Endometrial microvascular endothelial cells (primary cell): ENCODE measurements at regions not wholly inside any gene's neighbourhood (a gene's known extent, or its start where the extent isn't known, plus 50 kb on each side); places are given as distances from the start of the nearest gene placed in this dataset.
"Not testable (repeated sequence)": the region's sequence is repeated elsewhere in the genome, so short reads cannot be mapped to it uniquely, and the experiment has no call there.

Experiments used
- in situ Hi-C: cut with HindIII; loops from 2 replicates; pipeline ENCODE4 v1.10.0; 2017; ENCODE audit warnings: low sequenced_read_pairs, low pct_unique_long_range_greater_than_20kb; ENCODE audit errors: inconsistent ontology term

GRCh38 chr7:106713452-106713851, 52.5 kb upstream of the CCDC71L start:
- in situ Hi-C loops = not testable (repeated sequence)

GRCh38 chr7:106714590-106715442, 53.9 kb upstream of the CCDC71L start:
- in situ Hi-C loops = not testable (repeated sequence)

GRCh38 chr7:106715730-106716129, 54.8 kb upstream of the CCDC71L start:
- in situ Hi-C loops = no loop called here

- in situ Hi-C loops = no loop called here
Observed at GRCh38 chr7:106717254-106717954, 56.4 kb upstream of the CCDC71L start.

GRCh38 chr7:106717955-106718871, 57.3 kb upstream of the CCDC71L start:
- in situ Hi-C loops = no loop called here

- in situ Hi-C loops = no loop called here
Observed at GRCh38 chr7:106720641-106721040, 59.7 kb upstream of the CCDC71L start.

GRCh38 chr7:106721816-106722785, 61.1 kb upstream of the CCDC71L start:
- in situ Hi-C loops = no loop called here

- in situ Hi-C loops = no loop called here
Observed at GRCh38 chr7:106723398-106723797, 62.4 kb upstream of the CCDC71L start.

GRCh38 chr7:106729720-106730385, 68.9 kb upstream of the CCDC71L start:
- in situ Hi-C loops = no loop called here

GRCh38 chr7:106731187-106731586, 70.2 kb upstream of the CCDC71L start:
- in situ Hi-C loops = no loop called here

- in situ Hi-C loops = no loop called here
Observed at GRCh38 chr7:106731646-106732444, 70.9 kb upstream of the CCDC71L start.

GRCh38 chr7:106735637-106736036, 74.7 kb upstream of the CCDC71L start:
- in situ Hi-C loops = no loop called here

GRCh38 chr7:106736123-106736507, 75.2 kb upstream of the CCDC71L start:
- in situ Hi-C loops = no loop called here

- in situ Hi-C loops = no loop called here
Observed at GRCh38 chr7:106736508-106737201, 75.7 kb upstream of the CCDC71L start.

GRCh38 chr7:106737202-106737562, 76.2 kb upstream of the CCDC71L start:
- in situ Hi-C loops = no loop called here

GRCh38 chr7:106740806-106741205, 79.8 kb upstream of the CCDC71L start:
- in situ Hi-C loops = no loop called here
